ENCODE measurements at regions not wholly inside any gene's neighbourhood (a gene's known extent, or its start where the extent isn't known, plus 50 kb on each side); places are given as distances from the start of the nearest gene placed in this dataset.

- intact Hi-C loops (cut with micrococcal nuclease; ENCODE audit: unreplicated experiment) = no loop called here
- H3K4me1 Mint-ChIP-seq (ENCODE audit: low read depth, unreplicated experiment) = no peaks in the 10 kb centered on the region
These were observed 418.6 kb upstream of the MDFIC2 start for GRCh38 chr3:70731046-70731445.

DNA sequence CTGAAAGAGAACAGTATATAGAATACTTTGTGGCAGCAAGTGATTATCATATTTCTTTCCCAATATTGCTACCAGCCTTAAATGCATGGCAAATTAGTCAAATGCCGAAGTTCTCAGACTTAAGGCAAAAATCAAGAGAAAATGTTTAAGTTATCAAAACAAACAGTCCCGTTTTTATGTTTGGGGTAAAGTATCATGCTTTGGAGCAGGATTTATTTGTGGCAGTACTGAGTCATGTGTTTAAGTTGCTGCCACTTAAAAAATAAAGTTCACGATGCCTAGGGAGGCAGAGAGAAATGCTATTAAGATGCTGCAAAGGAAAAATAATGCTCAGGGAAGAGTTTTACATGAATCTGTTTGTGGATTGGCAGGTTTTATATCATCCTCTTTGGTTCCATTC is 417.4 kb upstream of the MDFIC2 start:
- Mint-ChIP-seq H3K36me3 (ENCODE audit: insufficient read depth, unreplicated experiment) (no peaks in the 10 kb centered on the region), H3K4me3 (ENCODE audit: unreplicated experiment) (no peak overlapping the region), H3K9me3 (ENCODE audit: unreplicated experiment) (no peaks in the 10 kb centered on the region), H3K4me1 (ENCODE audit: low read depth, unreplicated experiment) (no peaks in the 10 kb centered on the region), H3K27ac (ENCODE audit: unreplicated experiment) (no peak overlapping the region), H3K27me3 (ENCODE audit: insufficient read depth, unreplicated experiment) (peaks cover 23% of the 10 kb centered on the region)
- no peaks in the 10 kb centered on the region for H3K27me3 ChIP-seq (replicated peaks; ENCODE audit: control insufficient read depth, insufficient read depth, low read length)
- POLR2A ChIA-PET = no interaction called here
- no peaks in the 10 kb centered on the region for H3K9me3 ChIP-seq
- CTCF ChIA-PET = no interaction called here
- H3K36me3 ChIP-seq (ENCODE audit: control insufficient read depth, insufficient read depth, low read length) = no peaks in the 10 kb centered on the region
- BruUV-seq (replicated peaks) = no TSS peak
- no peak for DNase-seq
- no peaks in the 10 kb centered on the region for H3K4me1 ChIP-seq
- intact Hi-C loops (cut with micrococcal nuclease; ENCODE audit: unreplicated experiment) = no loop called here
- H3K4me3 ChIP-seq (ENCODE audit: low read depth, low read length) = no peak overlapping the region
- TF ChIP-seq, protein P1, sequence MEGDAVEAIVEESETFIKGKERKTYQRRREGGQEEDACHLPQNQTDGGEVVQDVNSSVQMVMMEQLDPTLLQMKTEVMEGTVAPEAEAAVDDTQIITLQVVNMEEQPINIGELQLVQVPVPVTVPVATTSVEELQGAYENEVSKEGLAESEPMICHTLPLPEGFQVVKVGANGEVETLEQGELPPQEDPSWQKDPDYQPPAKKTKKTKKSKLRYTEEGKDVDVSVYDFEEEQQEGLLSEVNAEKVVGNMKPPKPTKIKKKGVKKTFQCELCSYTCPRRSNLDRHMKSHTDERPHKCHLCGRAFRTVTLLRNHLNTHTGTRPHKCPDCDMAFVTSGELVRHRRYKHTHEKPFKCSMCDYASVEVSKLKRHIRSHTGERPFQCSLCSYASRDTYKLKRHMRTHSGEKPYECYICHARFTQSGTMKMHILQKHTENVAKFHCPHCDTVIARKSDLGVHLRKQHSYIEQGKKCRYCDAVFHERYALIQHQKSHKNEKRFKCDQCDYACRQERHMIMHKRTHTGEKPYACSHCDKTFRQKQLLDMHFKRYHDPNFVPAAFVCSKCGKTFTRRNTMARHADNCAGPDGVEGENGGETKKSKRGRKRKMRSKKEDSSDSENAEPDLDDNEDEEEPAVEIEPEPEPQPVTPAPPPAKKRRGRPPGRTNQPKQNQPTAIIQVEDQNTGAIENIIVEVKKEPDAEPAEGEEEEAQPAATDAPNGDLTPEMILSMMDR (IDR thresholded peaks at IDR 0.05; ENCODE audit: insufficient read depth in 1 of 2, low read depth in 1 of 2, low read length in 1 of 2, severe bottlenecking in 1 of 2, unreplicated experiment in 1 of 2) = no peak

More at GRCh38 chr3:70731046-70731445, 418.6 kb upstream of the MDFIC2 start:
- Mint-ChIP-seq H3K9me3 (ENCODE audit: unreplicated experiment) (no peaks in the 10 kb centered on the region), H3K27me3 (ENCODE audit: insufficient read depth, unreplicated experiment) (peaks cover 25% of the 10 kb centered on the region), H3K27ac (ENCODE audit: unreplicated experiment) (no peak overlapping the region), H3K36me3 (ENCODE audit: insufficient read depth, unreplicated experiment) (no peaks in the 10 kb centered on the region), H3K4me3 (ENCODE audit: unreplicated experiment) (no peak overlapping the region)
- H3K4me3 ChIP-seq (ENCODE audit: low read depth, low read length) = no peak overlapping the region
- H3K9me3 ChIP-seq = no peaks in the 10 kb centered on the region
- no peaks in the 10 kb centered on the region for H3K4me1 ChIP-seq
- CTCF ChIA-PET = no interaction called here
- no TSS peak for BruUV-seq (replicated peaks)
- POLR2A ChIA-PET = no interaction called here
- H3K27me3 ChIP-seq (replicated peaks; ENCODE audit: control insufficient read depth, insufficient read depth, low read length) = no peaks in the 10 kb centered on the region
- TF ChIP-seq, protein P1 (IDR thresholded peaks at IDR 0.05; ENCODE audit: insufficient read depth in 1 of 2, low read depth in 1 of 2, low read length in 1 of 2, severe bottlenecking in 1 of 2, unreplicated experiment in 1 of 2) = no peak
- DNase-seq = no peak
- H3K36me3 ChIP-seq (ENCODE audit: control insufficient read depth, insufficient read depth, low read length) = no peaks in the 10 kb centered on the region

DNA sequence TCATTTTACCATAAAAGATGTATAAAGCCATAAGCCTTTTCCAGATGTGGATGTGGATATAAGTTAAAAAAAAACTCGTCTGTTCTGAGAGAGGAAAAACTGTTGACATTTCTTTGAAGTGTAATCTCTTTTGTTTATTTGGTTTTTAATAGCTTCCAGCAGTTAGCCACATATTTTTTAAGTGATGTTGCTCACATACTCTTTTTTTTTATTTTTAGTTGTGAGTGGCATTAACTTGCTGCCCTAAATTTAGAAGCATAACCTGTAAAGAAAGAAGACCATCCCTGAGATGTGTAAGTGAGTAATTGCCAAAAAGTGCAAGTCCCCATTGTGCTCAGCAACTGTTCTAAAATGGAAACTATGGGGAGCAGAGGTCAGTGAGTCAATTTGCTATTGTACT is 415.9 kb upstream of the MDFIC2 start:
- Mint-ChIP-seq H3K4me1 (ENCODE audit: low read depth, unreplicated experiment) (no peaks in the 10 kb centered on the region), H3K4me3 (ENCODE audit: unreplicated experiment) (no peak overlapping the region), H3K9me3 (ENCODE audit: unreplicated experiment) (no peaks in the 10 kb centered on the region), H3K27me3 (ENCODE audit: insufficient read depth, unreplicated experiment) (peaks cover 16% of the 10 kb centered on the region), H3K27ac (ENCODE audit: unreplicated experiment) (no peak overlapping the region), H3K36me3 (ENCODE audit: insufficient read depth, unreplicated experiment) (no peaks in the 10 kb centered on the region)
- intact Hi-C loops (cut with micrococcal nuclease; ENCODE audit: unreplicated experiment) = no loop called here
- ChIA-PET CTCF (no interaction called here), POLR2A (no interaction called here)
- Histone ChIP-seq H3K4me3 (ENCODE audit: low read depth, low read length) (no peak overlapping the region), H3K27me3 (replicated peaks; ENCODE audit: control insufficient read depth, insufficient read depth, low read length) (no peaks in the 10 kb centered on the region), H3K9me3 (no peaks in the 10 kb centered on the region), H3K36me3 (ENCODE audit: control insufficient read depth, insufficient read depth, low read length) (no peaks in the 10 kb centered on the region), H3K4me1 (no peaks in the 10 kb centered on the region)
- BruUV-seq (replicated peaks) = no TSS peak
- TF ChIP-seq, protein P1 (IDR thresholded peaks at IDR 0.05; ENCODE audit: insufficient read depth in 1 of 2, low read depth in 1 of 2, low read length in 1 of 2, severe bottlenecking in 1 of 2, unreplicated experiment in 1 of 2) = no peak
- DNase-seq = no peak

Measured in Caco-2 (cell line).